ENCODE measurements at regions not wholly inside any gene's neighbourhood (a gene's known extent, or its start where the extent isn't known, plus 50 kb on each side); places are given as distances from the start of the nearest gene placed in this dataset.

DNA sequence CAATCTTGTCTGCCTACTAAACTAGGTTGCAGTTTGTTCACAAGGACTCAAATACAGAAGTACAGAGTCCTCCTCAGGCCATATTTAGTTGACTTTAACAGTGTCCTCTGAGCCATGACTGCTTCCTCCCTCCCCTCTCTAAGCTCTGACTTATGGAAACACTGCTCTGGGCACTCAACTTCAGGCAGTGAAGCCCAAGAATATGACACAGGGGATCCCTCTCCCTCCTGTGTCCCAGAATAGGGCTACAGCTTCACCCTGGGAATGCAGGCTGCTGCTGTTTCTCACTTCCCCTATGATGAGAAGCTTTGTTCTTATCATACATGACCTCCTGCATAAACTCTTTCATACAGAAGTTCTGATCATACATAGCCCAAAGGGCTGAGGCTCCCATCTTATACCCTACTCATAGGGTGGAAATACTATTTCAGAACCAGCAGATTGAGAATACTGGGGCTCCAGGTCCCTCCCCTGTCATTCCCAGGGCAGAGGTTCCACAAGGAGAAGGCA lies 97.3 kb upstream of the UST start:
- TF ChIP-seq CTCF (IDR thresholded peaks at IDR 0.05) (no peak), POLR2AphosphoS5 (IDR thresholded peaks at IDR 0.05) (no peak), EP300 (IDR thresholded peaks at IDR 0.05) (no peak)
